Osteocyte (in vitro differentiated cells): ENCODE measurements at regions not wholly inside any gene's neighbourhood (a gene's known extent, or its start where the extent isn't known, plus 50 kb on each side); places are given as distances from the start of the nearest gene placed in this dataset.

Source experiments
- DNase-seq: peaks from one replicate; pipeline ENCODE4 v3.0.0; 2021; ENCODE audit warnings: mixed read lengths; ENCODE audit not compliant: unreplicated experiment; ENCODE audit errors: extremely low spot score
- H3K27ac Mint-ChIP-seq: one replicate; pipeline ENCODE4 v1.8.0; 2021; ENCODE audit warnings: mild to moderate bottlenecking, mixed read lengths; ENCODE audit not compliant: unreplicated experiment
- H3K27me3 Mint-ChIP-seq: one replicate; pipeline ENCODE4 v1.8.0; 2021; ENCODE audit warnings: mixed read lengths; ENCODE audit not compliant: unreplicated experiment
- H3K36me3 Mint-ChIP-seq: one replicate; pipeline ENCODE4 v1.8.0; 2021; ENCODE audit warnings: mixed read lengths; ENCODE audit not compliant: unreplicated experiment
- H3K4me1 Mint-ChIP-seq: one replicate; pipeline ENCODE4 v1.8.0; 2021; ENCODE audit warnings: mixed read lengths; ENCODE audit not compliant: unreplicated experiment
- H3K4me3 Mint-ChIP-seq: one replicate; pipeline ENCODE4 v1.8.0; 2021; ENCODE audit warnings: mild to moderate bottlenecking, moderate library complexity, mixed read lengths; ENCODE audit not compliant: unreplicated experiment
- H3K9me3 Mint-ChIP-seq: one replicate; pipeline ENCODE4 v1.8.0; 2021; ENCODE audit warnings: mixed read lengths; ENCODE audit not compliant: unreplicated experiment
- CTCF ChIP-seq: fragments of 200-600 bp; sonication (generic); IDR thresholded peaks from 2 replicates; pipeline ENCODE4 v1.5.0; 2021; ENCODE audit warnings: antibody characterized with exemption, mild to moderate bottlenecking, moderate library complexity

- Mint-ChIP-seq H3K27ac (no peak overlapping the region), H3K9me3 (no peaks in the 10 kb centered on the region), H3K36me3 (no peaks in the 10 kb centered on the region), H3K4me1 (peaks cover 13% of the 10 kb centered on the region), H3K4me3 (no peak overlapping the region), H3K27me3 (no peaks in the 10 kb centered on the region)
- TF ChIP-seq CTCF, result no peak
- DNase-seq, result no peak
Observed at GRCh38 chr9:81086416-81086815, 602.9 kb downstream of the TLE1 start.

GRCh38 chr9:81083854-81084512, 605.4 kb downstream of the TLE1 start:
- DNase-seq, result no peak
- Mint-ChIP-seq H3K27me3 (no peaks in the 10 kb centered on the region), H3K9me3 (no peaks in the 10 kb centered on the region), H3K4me1 (peaks cover 13% of the 10 kb centered on the region), H3K36me3 (no peaks in the 10 kb centered on the region), H3K4me3 (no peak overlapping the region), H3K27ac (no peak overlapping the region)
- TF ChIP-seq CTCF, result no peak

GRCh38 chr9:81083067-81083466, 606.3 kb downstream of the TLE1 start:
- Mint-ChIP-seq H3K9me3 (no peaks in the 10 kb centered on the region), H3K4me3 (no peak overlapping the region), H3K27me3 (no peaks in the 10 kb centered on the region), H3K27ac (no peak overlapping the region), H3K36me3 (no peaks in the 10 kb centered on the region), H3K4me1 (peaks cover 13% of the 10 kb centered on the region)
- DNase-seq, result no peak
- peak; percentile 36 for TF ChIP-seq CTCF

- Mint-ChIP-seq H3K4me3 (no peak overlapping the region), H3K27me3 (no peaks in the 10 kb centered on the region), H3K4me1 (peaks cover 13% of the 10 kb centered on the region), H3K27ac (no peak overlapping the region), H3K36me3 (no peaks in the 10 kb centered on the region), H3K9me3 (no peaks in the 10 kb centered on the region)
- TF ChIP-seq CTCF, result no peak
- DNase-seq, result no peak
Observed at GRCh38 chr9:81082221-81082620, 607.1 kb downstream of the TLE1 start.

DNA sequence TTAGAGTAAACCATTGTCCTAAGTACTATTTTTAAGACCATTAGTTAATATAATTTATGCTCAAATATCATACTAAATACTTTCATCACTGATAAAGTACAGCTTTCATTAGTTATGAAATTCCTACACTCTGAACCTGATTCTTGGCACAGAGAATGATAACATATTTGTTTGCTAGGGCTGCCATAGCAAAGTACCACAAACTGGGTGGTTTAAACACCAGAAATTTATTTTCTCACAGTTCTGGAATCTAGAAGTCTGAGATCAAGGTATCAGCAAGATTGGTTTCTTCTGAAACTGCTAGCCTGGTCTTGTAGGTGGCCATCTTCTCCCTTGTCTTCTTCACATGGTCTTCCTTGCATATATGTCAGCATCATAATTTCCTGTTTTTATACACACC, 608.4 kb downstream of the TLE1 start:
- no peaks in the 10 kb centered on the region for H3K36me3 Mint-ChIP-seq
- H3K27me3 Mint-ChIP-seq, result no peaks in the 10 kb centered on the region
- H3K27ac Mint-ChIP-seq, result no peak overlapping the region
- peaks cover 13% of the 10 kb centered on the region for H3K4me1 Mint-ChIP-seq
- no peak overlapping the region for H3K4me3 Mint-ChIP-seq
- no peak for DNase-seq
- TF ChIP-seq CTCF, result no peak
- H3K9me3 Mint-ChIP-seq, result no peaks in the 10 kb centered on the region
